ENCODE measurements at regions not wholly inside any gene's neighbourhood (a gene's known extent, or its start where the extent isn't known, plus 50 kb on each side); places are given as distances from the start of the nearest gene placed in this dataset.

DNA sequence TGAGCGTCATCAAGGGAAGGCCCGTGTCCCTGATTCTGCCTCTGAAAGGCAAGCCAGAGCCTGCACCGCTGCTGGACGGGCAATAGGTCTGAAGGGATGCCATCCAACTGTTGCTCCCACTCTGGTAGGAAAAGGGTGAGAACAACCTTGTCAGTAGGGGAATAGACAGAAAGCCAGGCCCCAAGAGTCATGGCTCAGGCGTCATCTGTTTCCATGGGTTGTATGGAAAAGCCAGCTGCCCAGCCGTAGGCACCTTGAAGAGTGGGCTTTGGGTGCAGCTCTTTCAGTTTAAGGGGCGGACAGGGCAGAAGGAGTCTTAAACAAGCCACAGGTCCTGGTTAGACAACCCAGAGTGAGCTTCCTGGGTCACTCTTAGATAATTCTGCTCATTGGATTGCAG lies 66.5 kb downstream of the RNF6 start:
- Histone ChIP-seq H3K27ac (ENCODE audit: low read depth in 2 of 2, low read length in 2 of 2) (no peak overlapping the region), H3K4me1 (ENCODE audit: control insufficient read depth in 2 of 3, insufficient read depth in 2 of 3, low read depth in 1 of 3, low read length in 3 of 3) (no peaks in the 10 kb centered on the region), H3K27me3 (ENCODE audit: control insufficient read depth, insufficient read depth, low read length) (no peaks in the 10 kb centered on the region), H3K4me3 (ENCODE audit: low read length in 3 of 3) (no peak overlapping the region), H3K9me3 (ENCODE audit: control insufficient read depth in 2 of 3, insufficient read depth in 1 of 3, low read length in 3 of 3) (no peaks in the 10 kb centered on the region), H3K36me3 (ENCODE audit: control insufficient read depth in 2 of 3, insufficient read depth in 3 of 3, low read length in 3 of 3) (no peaks in the 10 kb centered on the region), H3K9ac (ENCODE audit: low read length in 3 of 3) (no peak overlapping the region)
- intact Hi-C loops (cut with DNase I) = no loop called here
- DNase-seq = no peak
- no peak for FAIRE-seq
- TF ChIP-seq, protein P1, sequence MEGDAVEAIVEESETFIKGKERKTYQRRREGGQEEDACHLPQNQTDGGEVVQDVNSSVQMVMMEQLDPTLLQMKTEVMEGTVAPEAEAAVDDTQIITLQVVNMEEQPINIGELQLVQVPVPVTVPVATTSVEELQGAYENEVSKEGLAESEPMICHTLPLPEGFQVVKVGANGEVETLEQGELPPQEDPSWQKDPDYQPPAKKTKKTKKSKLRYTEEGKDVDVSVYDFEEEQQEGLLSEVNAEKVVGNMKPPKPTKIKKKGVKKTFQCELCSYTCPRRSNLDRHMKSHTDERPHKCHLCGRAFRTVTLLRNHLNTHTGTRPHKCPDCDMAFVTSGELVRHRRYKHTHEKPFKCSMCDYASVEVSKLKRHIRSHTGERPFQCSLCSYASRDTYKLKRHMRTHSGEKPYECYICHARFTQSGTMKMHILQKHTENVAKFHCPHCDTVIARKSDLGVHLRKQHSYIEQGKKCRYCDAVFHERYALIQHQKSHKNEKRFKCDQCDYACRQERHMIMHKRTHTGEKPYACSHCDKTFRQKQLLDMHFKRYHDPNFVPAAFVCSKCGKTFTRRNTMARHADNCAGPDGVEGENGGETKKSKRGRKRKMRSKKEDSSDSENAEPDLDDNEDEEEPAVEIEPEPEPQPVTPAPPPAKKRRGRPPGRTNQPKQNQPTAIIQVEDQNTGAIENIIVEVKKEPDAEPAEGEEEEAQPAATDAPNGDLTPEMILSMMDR (IDR thresholded peaks at IDR 0.05; ENCODE audit: borderline replicate concordance, extremely low read depth, insufficient read depth) = no peak

- Histone ChIP-seq H3K9me3 (ENCODE audit: control insufficient read depth in 2 of 3, insufficient read depth in 1 of 3, low read length in 3 of 3) (peaks cover 0 to 6% (median 3%) of the 10 kb centered on the region in 3 donors), H3K4me3 (ENCODE audit: low read length in 3 of 3) (no peak overlapping the region), H3K27me3 (ENCODE audit: control insufficient read depth, insufficient read depth, low read length) (no peaks in the 10 kb centered on the region), H3K9ac (ENCODE audit: low read length in 3 of 3) (no peak overlapping the region), H3K27ac (ENCODE audit: low read depth in 2 of 2, low read length in 2 of 2) (no peak overlapping the region), H3K36me3 (ENCODE audit: control insufficient read depth in 2 of 3, insufficient read depth in 3 of 3, low read length in 3 of 3) (no peaks in the 10 kb centered on the region), H3K4me1 (ENCODE audit: control insufficient read depth in 2 of 3, insufficient read depth in 2 of 3, low read depth in 1 of 3, low read length in 3 of 3) (no peaks in the 10 kb centered on the region)
- intact Hi-C loops (cut with DNase I) = no loop called here
- FAIRE-seq = no peak
- TF ChIP-seq, protein P1 (IDR thresholded peaks at IDR 0.05; ENCODE audit: borderline replicate concordance, extremely low read depth, insufficient read depth) = no peak
- no peak for DNase-seq
These were observed 82.0 kb upstream of the SHISA2 start for GRCh38 chr13:26133851-26134250.

DNA sequence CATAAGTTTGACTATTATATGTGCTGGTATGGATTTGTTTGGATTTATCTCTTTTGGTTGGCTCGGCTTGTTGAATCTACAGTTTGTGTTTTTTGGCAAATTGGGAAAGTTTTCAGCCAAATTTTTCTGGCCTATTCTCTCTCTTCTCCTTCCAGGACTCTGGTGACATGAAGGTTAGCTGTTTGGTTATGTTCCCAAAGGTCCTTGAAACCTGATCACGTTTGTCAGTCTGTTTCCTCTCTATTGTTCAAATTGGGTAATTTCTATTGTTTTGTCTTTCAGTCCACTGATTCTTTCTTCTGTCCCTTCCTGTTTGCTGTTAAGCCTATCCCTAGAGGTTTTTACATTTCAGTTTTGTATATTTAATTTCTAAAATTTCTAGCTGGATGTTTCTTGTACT lies 81.5 kb upstream of the SHISA2 start:
- intact Hi-C loops (cut with DNase I) = no loop called here
- DNase-seq (no peak), FAIRE-seq (no peak)
- H3K4me3 ChIP-seq (ENCODE audit: low read length in 3 of 3) = no peak overlapping the region
- peaks cover 0 to 6% (median 3%) of the 10 kb centered on the region in 3 donors for H3K9me3 ChIP-seq (ENCODE audit: control insufficient read depth in 2 of 3, insufficient read depth in 1 of 3, low read length in 3 of 3)
- no peaks in the 10 kb centered on the region for H3K27me3 ChIP-seq (ENCODE audit: control insufficient read depth, insufficient read depth, low read length)
- H3K36me3 ChIP-seq (ENCODE audit: control insufficient read depth in 2 of 3, insufficient read depth in 3 of 3, low read length in 3 of 3) = no peaks in the 10 kb centered on the region
- no peaks in the 10 kb centered on the region for H3K4me1 ChIP-seq (ENCODE audit: control insufficient read depth in 2 of 3, insufficient read depth in 2 of 3, low read depth in 1 of 3, low read length in 3 of 3)
- TF ChIP-seq, protein P1 (IDR thresholded peaks at IDR 0.05; ENCODE audit: borderline replicate concordance, extremely low read depth, insufficient read depth) = no peak
- H3K9ac ChIP-seq (ENCODE audit: low read length in 3 of 3) = no peak overlapping the region
- H3K27ac ChIP-seq (ENCODE audit: low read depth in 2 of 2, low read length in 2 of 2) = no peak overlapping the region

GRCh38 chr13:26132756-26133155 lies 80.9 kb upstream of the SHISA2 start:
- Histone ChIP-seq H3K9me3 (ENCODE audit: control insufficient read depth in 2 of 3, insufficient read depth in 1 of 3, low read length in 3 of 3) (peaks cover 0 to 2% (median 2%) of the 10 kb centered on the region in 3 donors), H3K27me3 (ENCODE audit: control insufficient read depth, insufficient read depth, low read length) (no peaks in the 10 kb centered on the region), H3K4me1 (ENCODE audit: control insufficient read depth in 2 of 3, insufficient read depth in 2 of 3, low read depth in 1 of 3, low read length in 3 of 3) (no peaks in the 10 kb centered on the region), H3K4me3 (ENCODE audit: low read length in 3 of 3) (no peak overlapping the region), H3K36me3 (ENCODE audit: control insufficient read depth in 2 of 3, insufficient read depth in 3 of 3, low read length in 3 of 3) (no peaks in the 10 kb centered on the region), H3K9ac (ENCODE audit: low read length in 3 of 3) (no peak overlapping the region), H3K27ac (ENCODE audit: low read depth in 2 of 2, low read length in 2 of 2) (no peak overlapping the region)
- DNase-seq (peak in 1 of 5 donors; percentile 7), FAIRE-seq (no peak)
- intact Hi-C loops (cut with DNase I) = no loop called here
- TF ChIP-seq, protein P1 (IDR thresholded peaks at IDR 0.05; ENCODE audit: borderline replicate concordance, extremely low read depth, insufficient read depth) = no peak
